ENCODE measurements at regions not wholly inside any gene's neighbourhood (a gene's known extent, or its start where the extent isn't known, plus 50 kb on each side); places are given as distances from the start of the nearest gene placed in this dataset.

- TF ChIP-seq POLR2AphosphoS5 (IDR thresholded peaks at IDR 0.05) = no peak
- no peak for TF ChIP-seq CTCF (IDR thresholded peaks at IDR 0.05)
Measured at GRCh38 chr7:110601710-110602109, 489.2 kb upstream of the LRRN3 start.
